ENCODE measurements at regions not wholly inside any gene's neighbourhood (a gene's known extent, or its start where the extent isn't known, plus 50 kb on each side); places are given as distances from the start of the nearest gene placed in this dataset.

DNA sequence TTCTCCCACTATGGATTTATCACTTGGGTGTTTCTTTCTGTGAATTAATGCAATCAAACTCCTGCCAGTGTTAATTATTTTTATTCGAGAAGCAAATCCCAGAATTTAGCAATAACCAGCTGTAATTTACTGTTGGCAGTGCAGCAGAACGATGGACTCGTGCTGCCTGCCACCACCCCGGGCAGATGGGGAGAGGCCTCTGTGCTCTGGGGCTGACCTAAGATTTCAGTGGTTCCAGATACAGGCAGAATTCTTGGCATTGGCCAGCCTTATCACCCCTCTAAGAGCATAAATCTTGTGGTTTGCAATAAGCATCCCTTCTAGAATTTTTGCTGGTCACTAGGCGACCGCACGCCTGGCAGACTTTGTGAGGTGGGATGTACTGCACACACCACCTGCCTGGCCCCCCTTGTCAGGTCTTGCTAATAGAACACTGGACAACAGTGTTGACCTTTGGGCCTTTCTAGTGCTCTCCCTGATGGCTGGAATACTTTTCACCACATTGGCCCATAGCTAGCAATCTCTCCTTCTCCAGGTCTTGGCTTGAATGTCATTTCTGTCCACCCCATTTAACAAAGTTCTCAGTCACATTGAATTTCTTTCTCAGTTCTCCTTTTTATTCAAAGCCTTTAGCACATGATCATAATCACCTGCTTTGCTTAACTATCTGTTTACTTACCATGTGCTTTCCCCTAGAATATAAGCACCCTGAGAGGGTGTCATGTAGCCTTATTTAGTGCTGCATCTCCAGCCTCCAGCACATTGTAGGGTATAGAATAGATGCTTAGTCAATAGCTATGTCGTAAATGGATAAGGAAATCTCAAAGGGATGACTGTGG lies 122.1 kb upstream of the DYNLRB2 start:
- DNase-seq, result no peak

DNA sequence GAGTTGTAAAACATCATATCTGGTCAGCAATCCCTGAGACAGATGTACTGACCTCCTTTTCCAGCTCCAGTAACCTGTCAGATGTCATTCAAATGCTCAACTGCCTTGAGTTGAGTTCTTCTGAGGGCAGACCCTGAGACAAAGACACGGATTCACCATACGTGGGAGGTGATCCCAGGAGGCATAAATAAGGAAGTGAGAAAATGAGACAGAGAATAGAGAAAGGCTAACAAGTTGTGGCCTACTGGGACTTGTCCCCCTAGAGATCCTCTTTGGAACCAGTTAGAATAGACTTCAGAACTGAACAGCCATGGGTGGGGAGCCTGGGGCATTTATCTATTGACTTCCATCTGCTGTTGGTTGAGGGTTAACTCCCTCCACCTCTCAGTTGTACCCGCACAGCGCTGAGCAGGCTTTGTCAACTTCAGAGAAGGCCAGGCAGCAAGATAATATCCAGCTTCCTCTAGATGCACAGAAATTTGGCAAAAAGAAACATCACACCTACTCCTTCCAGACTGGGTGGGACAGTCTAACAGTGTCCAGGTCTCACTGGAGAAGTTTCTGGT lies 123.0 kb upstream of the DYNLRB2 start:
- DNase-seq, result no peak

- no peak for DNase-seq
These were observed 132.8 kb upstream of the DYNLRB2 start for GRCh38 chr16:80408014-80408413.

DNA sequence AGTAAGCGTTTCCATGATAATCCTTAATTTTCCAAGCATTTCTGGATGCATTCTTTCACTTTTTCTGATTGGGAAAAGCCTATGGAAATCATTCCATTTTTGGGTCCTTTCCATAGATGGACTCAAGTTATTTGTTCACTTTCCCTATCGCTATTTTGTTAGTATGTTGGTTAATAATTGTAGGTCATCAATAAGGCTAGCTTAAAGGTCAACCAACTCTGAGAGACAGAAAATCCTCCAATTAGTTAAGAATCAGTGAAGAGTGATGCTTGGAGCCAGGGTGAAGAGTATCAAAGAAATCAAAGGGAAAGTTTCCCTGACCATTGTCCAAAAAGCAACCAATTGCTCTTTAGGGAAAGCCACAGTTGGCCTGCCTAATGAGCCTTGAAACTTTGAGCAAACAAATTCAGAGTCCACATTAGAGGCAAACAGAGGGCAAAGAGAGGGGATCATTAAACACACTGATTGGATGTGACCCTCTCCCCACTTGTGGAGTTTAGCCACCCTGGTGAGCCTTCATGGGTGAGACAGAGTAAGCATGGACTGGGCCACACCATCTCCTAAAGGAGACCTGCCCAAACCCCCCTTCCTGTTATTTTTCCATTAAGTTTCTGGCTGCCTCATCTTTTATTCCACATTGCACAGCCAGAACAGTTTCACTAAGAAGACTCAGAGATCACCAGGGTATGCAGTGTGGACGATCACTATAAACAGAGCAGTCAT lies 133.4 kb upstream of the DYNLRB2 start:
- no peak for DNase-seq

DNA sequence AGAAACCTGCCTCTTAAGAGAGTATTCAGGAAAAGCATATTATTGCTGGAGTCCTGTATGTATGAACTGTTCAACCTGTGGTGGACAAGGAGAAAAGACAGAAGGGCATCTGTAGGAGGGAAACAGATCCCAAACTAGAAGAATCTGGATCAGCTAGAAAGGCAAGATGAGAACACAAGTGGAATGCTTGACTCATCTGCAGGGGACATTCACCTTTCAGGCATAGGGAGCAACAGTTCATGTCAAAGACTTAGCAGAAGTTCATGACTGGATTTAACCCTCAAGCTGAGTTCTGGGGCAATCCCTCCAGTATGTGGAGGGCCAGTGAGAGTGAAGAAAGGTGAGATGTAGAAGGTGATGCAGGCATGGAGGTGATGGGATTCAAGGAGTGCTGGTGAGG lies 135.9 kb upstream of the DYNLRB2 start:
- DNase-seq, result no peak

DNA sequence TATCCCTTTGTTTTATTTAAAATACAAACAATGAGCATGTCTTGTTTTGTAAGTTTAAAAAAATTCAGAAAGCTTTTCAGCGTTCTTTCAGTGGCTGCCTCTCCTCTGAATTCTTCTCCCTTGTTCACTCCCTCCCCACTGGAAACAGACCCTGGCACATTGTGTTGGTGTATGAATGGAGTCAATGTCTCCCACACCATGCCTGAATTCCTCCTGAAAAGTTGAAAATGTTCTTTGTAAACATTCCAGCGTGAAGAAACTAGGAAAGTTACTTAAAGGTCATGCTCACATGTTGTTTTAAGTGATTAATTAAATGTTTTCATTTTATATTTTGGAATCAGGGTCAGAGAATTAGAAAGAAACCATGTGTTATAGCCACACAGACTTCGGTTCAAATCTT lies 136.9 kb upstream of the DYNLRB2 start:
- no peak for DNase-seq

DNA sequence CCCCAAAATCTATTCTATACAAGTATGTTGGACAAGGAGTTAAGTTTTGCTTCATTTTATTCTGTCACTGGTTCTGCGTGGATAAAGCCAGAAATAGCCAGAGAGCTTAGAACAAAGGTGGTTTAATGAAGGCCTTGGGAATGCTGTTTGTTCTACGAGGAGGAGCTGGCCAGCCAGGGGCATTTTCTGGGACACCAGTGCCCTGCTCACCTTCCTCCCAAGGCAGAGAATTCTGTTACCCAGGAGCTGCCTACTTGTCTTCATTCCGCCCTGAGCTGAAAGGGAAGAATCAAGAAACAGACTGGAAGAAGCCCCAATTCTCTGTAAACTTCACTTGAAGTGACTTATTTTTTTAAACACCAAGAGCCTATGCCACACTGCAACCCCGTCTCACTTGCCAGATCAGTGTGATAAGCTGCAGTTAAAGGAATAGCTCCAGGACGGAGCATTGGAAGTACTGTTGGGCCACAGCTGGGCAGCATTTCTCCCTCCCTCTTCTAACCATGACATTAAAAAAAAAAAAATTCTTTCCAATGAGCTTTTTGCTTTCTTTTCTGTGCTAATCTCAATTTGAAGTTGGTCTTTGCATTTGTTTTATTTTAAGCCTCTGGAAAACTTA lies 149.8 kb upstream of the DYNLRB2 start:
- DNase-seq, result no peak

DNA sequence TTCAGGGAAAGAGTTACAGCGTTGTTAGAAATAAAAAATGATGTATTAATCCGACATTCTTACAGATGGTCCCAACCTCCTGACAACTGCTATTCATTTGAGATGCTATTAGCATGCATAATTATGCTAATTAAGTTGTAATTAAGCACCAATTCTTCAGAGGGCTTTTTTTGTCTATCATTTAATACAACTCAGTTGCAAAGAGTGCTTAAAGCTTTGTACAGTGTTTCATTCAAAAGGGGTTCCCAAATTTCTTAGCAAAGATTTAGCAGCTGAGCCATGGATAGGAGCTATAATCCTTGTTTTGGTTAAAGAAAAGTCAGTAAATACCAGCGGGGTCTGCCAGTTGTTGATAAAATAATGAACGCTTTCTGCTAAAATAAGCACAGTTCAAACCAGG lies 150.7 kb upstream of the DYNLRB2 start:
- no peak for DNase-seq

- no peak for DNase-seq
These were observed 151.5 kb upstream of the DYNLRB2 start for GRCh38 chr16:80389338-80389737.

- no peak for DNase-seq
These were observed 153.4 kb upstream of the DYNLRB2 start for GRCh38 chr16:80387318-80387921.

DNA sequence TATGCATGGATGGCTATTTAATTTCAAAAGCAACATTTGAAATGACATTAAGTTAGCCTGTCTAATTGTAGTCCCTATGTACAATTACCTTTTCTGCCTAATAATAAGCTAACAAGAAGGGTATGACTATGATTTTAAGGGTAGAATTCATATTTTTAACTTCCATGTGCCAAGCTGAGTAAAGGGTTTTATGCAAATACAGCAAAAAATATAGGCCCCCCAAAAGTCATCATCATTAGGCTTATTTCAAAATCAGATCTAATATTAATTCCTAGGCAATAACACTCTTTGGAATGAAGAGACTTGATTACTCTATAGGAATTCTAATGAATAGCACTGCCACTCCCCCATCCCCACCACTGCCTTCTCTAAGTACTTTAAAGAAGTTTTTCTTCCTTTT lies 155.9 kb upstream of the DYNLRB2 start:
- no peak for DNase-seq

- DNase-seq, result no peak
These were observed 160.3 kb upstream of the DYNLRB2 start for GRCh38 chr16:80380514-80380913.

GRCh38 chr16:80377096-80377956 lies 163.5 kb upstream of the DYNLRB2 start:
- DNase-seq, result no peak

- no peak for DNase-seq
These were observed 164.8 kb upstream of the DYNLRB2 start for GRCh38 chr16:80375973-80376372.

DNA sequence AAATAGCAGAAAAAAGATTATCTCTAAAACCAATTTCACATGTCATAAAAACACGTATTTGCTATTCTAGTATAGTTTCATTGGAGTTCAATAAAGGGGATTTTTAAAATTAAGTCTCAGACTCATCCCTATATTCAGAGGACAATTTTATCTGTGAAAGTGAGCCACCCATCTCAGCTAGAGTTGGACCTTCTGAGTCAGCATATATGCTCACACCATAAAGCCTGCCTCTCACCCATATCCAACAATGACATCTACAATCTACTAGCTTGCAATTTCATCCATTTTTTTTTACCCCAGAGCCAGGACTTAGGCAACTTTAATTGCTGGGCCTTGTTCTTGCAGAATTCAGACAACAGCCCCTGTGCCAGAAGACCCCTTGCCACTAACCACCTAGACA lies 165.3 kb upstream of the DYNLRB2 start:
- DNase-seq, result no peak

DNA sequence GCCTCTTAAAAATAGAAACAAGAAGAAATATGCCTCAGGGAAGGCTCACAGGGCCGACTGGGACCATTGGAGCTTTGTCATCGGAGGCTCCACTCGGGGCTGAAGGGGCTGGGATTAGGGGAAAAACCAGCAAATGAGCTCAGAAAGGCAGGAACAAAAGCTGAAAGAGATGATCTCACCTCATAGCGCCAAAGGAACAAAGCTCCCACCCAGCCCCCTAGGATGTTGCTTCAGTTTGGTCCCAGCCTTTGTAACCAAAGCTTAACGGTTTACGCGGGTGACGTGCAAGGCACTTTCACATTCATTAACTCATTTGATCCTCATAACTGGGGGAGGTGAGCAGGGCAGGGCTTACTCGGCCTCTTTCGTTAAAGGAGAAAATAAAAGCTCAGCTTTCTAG lies 168.5 kb upstream of the DYNLRB2 start:
- DNase-seq, result no peak

GRCh38 chr16:80369138-80369958 lies 171.4 kb upstream of the DYNLRB2 start:
- no peak for DNase-seq

- no peak for DNase-seq
These were observed 173.6 kb upstream of the DYNLRB2 start for GRCh38 chr16:80367037-80367658.

- no peak for DNase-seq
These were observed 174.8 kb upstream of the DYNLRB2 start for GRCh38 chr16:80366023-80366422.

DNA sequence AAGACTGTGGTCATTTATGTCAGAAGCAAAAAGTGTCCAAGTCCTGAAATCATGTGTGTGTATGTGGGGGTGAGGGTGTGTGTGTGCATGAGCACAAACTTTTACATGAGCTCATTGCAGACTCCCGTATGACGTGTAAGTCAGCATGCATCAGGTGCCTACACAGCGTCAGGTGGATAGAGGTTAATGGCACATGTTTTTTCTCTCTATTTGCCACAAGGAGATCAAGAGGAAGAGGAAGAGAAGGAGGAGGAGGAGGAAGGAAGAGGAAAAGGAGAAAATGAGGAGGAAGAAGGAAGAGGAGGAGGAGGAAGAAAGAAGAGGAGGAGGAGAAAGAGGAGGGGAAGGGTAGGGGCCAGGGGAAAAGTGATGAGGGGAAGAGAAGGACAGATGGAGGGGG lies 178.0 kb upstream of the DYNLRB2 start:
- no peak for DNase-seq

- no peak for DNase-seq
These were observed 184.4 kb upstream of the DYNLRB2 start for GRCh38 chr16:80356365-80356764.

Measured in stimulated activated CD4-positive, alpha-beta T cell treated with anti-CD3 and anti-CD28 coated beads, Interleukin-12 subunit alpha, Interleukin-12 subunit beta, amount 100 ng/mL, for 4 hours (primary cell).